Stomach smooth muscle (tissue), 2 donors: ENCODE measurements at regions not wholly inside any gene's neighbourhood (a gene's known extent, or its start where the extent isn't known, plus 50 kb on each side); places are given as distances from the start of the nearest gene placed in this dataset.

Experiments
- H3K27ac ChIP-seq: one replicate; pipeline ENCODE4 v1.7.0; 2013; ENCODE audit warnings: mild to moderate bottlenecking, low read length, inconsistent platforms
- H3K27me3 ChIP-seq, 2 donors: one replicate each; pipeline ENCODE4 v1.7.0; 2013; ENCODE audit warnings: low read length in 2 of 2; ENCODE audit not compliant: insufficient read depth in 2 of 2, control insufficient read depth in 1 of 2
- H3K36me3 ChIP-seq, 2 donors: one replicate each; pipeline ENCODE4 v1.7.0; 2013; ENCODE audit warnings: low read length in 2 of 2; ENCODE audit not compliant: control insufficient read depth in 2 of 2, insufficient read depth in 2 of 2
- H3K4me1 ChIP-seq: one replicate; pipeline ENCODE4 v1.7.0; 2013; ENCODE audit warnings: low read length; ENCODE audit not compliant: control insufficient read depth, insufficient read depth
- H3K4me3 ChIP-seq, 2 donors: one replicate each; pipeline ENCODE4 v1.7.0; 2013; ENCODE audit warnings: low read length in 2 of 2
- H3K9ac ChIP-seq, 2 donors: one replicate each; pipeline ENCODE4 v1.7.0; 2013; ENCODE audit warnings: low read length in 2 of 2, mild to moderate bottlenecking in 1 of 2
- H3K9me3 ChIP-seq, 2 donors: one replicate each; pipeline ENCODE4 v1.7.0; 2013; ENCODE audit warnings: low read length in 2 of 2; ENCODE audit not compliant: control insufficient read depth in 2 of 2
- donor health status: healthy.
- donor health status: Pancreatic carcinoma.

GRCh38 chr7:81367326-81367931 lies 402.4 kb downstream of the HGF start:
- H3K27ac ChIP-seq: no peak overlapping the region
- no peaks in the 10 kb centered on the region for H3K9me3 ChIP-seq
- H3K36me3 ChIP-seq: no peaks in the 10 kb centered on the region
- H3K27me3 ChIP-seq: no peaks in the 10 kb centered on the region
- peaks cover 3% of the 10 kb centered on the region for H3K4me1 ChIP-seq
- H3K9ac ChIP-seq: no peak overlapping the region
- H3K4me3 ChIP-seq: peak overlapping the region in 1 of 2 donors; percentile 22

GRCh38 chr7:81366546-81366945 lies 403.3 kb downstream of the HGF start:
- H3K27ac ChIP-seq: no peak overlapping the region
- peaks cover 3% of the 10 kb centered on the region for H3K4me1 ChIP-seq
- H3K36me3 ChIP-seq: no peaks in the 10 kb centered on the region
- H3K4me3 ChIP-seq: no peak overlapping the region
- no peaks in the 10 kb centered on the region for H3K27me3 ChIP-seq
- H3K9me3 ChIP-seq: no peaks in the 10 kb centered on the region
- H3K9ac ChIP-seq: no peak overlapping the region

GRCh38 chr7:81361769-81362312 lies 408.0 kb downstream of the HGF start:
- H3K27me3 ChIP-seq: no peaks in the 10 kb centered on the region
- no peaks in the 10 kb centered on the region for H3K9me3 ChIP-seq
- no peaks in the 10 kb centered on the region for H3K36me3 ChIP-seq
- no peaks in the 10 kb centered on the region for H3K4me1 ChIP-seq
- no peak overlapping the region for H3K9ac ChIP-seq
- H3K27ac ChIP-seq: no peak overlapping the region
- no peak overlapping the region for H3K4me3 ChIP-seq

- no peaks in the 10 kb centered on the region for H3K4me1 ChIP-seq
- no peak overlapping the region for H3K27ac ChIP-seq
- no peaks in the 10 kb centered on the region for H3K9me3 ChIP-seq
- H3K27me3 ChIP-seq: no peaks in the 10 kb centered on the region
- no peaks in the 10 kb centered on the region for H3K36me3 ChIP-seq
- no peak overlapping the region for H3K4me3 ChIP-seq
- no peak overlapping the region for H3K9ac ChIP-seq
Measured at GRCh38 chr7:81355911-81356310, 413.9 kb downstream of the HGF start.

DNA sequence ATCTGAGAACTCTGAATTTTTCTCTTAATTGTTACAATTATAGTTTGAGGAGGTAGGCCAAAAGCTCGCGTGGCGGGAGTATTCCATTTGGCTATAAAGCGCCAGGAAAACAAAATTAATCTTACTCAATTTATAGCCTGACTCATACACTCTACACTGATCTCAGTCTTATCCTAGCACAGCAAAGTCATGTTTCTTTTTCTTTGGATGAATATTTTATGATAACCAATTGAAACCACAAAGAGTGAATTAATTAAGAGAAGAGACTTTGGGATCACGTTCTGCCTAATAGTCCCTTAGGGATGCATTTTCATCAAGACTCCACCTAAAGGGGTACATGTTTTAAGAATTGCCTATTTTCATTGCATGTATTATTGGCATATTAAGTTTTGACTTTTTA lies 420.8 kb downstream of the HGF start:
- H3K4me1 ChIP-seq: no peaks in the 10 kb centered on the region
- no peaks in the 10 kb centered on the region for H3K9me3 ChIP-seq
- H3K36me3 ChIP-seq: no peaks in the 10 kb centered on the region
- no peaks in the 10 kb centered on the region for H3K27me3 ChIP-seq
- H3K27ac ChIP-seq: no peak overlapping the region
- no peak overlapping the region for H3K9ac ChIP-seq
- no peak overlapping the region for H3K4me3 ChIP-seq

- H3K4me1 ChIP-seq: no peaks in the 10 kb centered on the region
- no peaks in the 10 kb centered on the region for H3K27me3 ChIP-seq
- no peaks in the 10 kb centered on the region for H3K36me3 ChIP-seq
- H3K4me3 ChIP-seq: no peak overlapping the region
- H3K9me3 ChIP-seq: no peaks in the 10 kb centered on the region
- H3K9ac ChIP-seq: no peak overlapping the region
- no peak overlapping the region for H3K27ac ChIP-seq
Measured at GRCh38 chr7:81339946-81340345, 421.1 kb upstream of the SEMA3C start.

DNA sequence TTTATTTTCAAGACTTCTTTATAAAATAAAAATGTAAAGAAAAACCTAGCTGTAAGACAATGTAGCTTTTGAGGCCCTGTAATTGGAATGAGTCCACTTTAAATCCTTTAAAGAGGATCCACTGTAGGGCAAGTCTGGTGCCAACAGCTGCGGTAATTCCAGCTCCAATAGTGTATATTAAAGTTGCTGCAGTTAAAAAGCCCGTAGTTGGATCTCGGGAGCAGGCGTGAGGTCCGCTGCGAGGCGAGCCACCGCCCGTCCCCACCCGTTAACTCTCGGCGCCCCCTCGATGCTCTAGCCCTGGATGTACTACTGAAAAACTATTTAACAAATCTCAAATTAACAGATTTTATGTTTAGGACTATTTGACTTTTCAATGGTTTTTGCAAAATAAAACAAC lies 414.7 kb upstream of the SEMA3C start:
- H3K9me3 ChIP-seq: no peaks in the 10 kb centered on the region
- no peaks in the 10 kb centered on the region for H3K4me1 ChIP-seq
- H3K9ac ChIP-seq: no peak overlapping the region
- no peak overlapping the region for H3K27ac ChIP-seq
- H3K4me3 ChIP-seq: no peak overlapping the region
- H3K36me3 ChIP-seq: no peaks in the 10 kb centered on the region
- no peaks in the 10 kb centered on the region for H3K27me3 ChIP-seq

GRCh38 chr7:81333004-81333403 lies 414.2 kb upstream of the SEMA3C start:
- no peaks in the 10 kb centered on the region for H3K27me3 ChIP-seq
- no peaks in the 10 kb centered on the region for H3K9me3 ChIP-seq
- H3K27ac ChIP-seq: no peak overlapping the region
- H3K4me1 ChIP-seq: no peaks in the 10 kb centered on the region
- no peak overlapping the region for H3K9ac ChIP-seq
- H3K4me3 ChIP-seq: no peak overlapping the region
- H3K36me3 ChIP-seq: no peaks in the 10 kb centered on the region

- Histone ChIP-seq H3K9me3 (no peaks in the 10 kb centered on the region), H3K27ac (no peak overlapping the region), H3K27me3 (no peaks in the 10 kb centered on the region), H3K36me3 (no peaks in the 10 kb centered on the region), H3K4me3 (no peak overlapping the region), H3K4me1 (no peaks in the 10 kb centered on the region), H3K9ac (no peak overlapping the region)
Measured at GRCh38 chr7:81331061-81332018, 412.5 kb upstream of the SEMA3C start.

DNA sequence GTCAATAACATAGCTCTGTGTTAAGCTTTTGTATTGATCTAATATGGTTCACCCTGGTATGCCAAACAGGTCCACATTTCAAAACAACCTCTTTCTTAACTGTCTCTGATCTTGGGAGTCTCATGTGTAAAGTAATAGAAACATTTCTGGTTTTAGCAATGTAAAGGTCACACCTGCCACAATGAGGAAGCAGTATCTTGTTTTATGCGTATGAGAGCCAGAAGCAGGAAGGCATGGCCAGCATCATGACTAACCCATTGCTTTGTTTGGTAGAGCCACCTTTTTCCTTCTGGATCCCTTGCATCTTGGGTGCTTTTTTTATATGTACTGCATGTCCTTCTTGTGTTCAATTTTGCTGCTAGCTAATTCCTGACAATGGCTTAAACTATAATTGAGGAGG lies 411.3 kb upstream of the SEMA3C start:
- Histone ChIP-seq H3K9ac (no peak overlapping the region), H3K36me3 (no peaks in the 10 kb centered on the region), H3K27me3 (no peaks in the 10 kb centered on the region), H3K4me1 (no peaks in the 10 kb centered on the region), H3K4me3 (no peak overlapping the region), H3K9me3 (no peaks in the 10 kb centered on the region), H3K27ac (no peak overlapping the region)
